ENCODE measurements at regions not wholly inside any gene's neighbourhood (a gene's known extent, or its start where the extent isn't known, plus 50 kb on each side); places are given as distances from the start of the nearest gene placed in this dataset.

GRCh38 chr5:73314395-73315257 lies 134.0 kb downstream of the FOXD1 start:
- no peaks in the 10 kb centered on the region for H3K9me3 Mint-ChIP-seq
- 64% methylated on average over 6 of the region's 8 CpGs for WGBS (ENCODE audit: insufficient coverage)

GRCh38 chr5:73312872-73313510 lies 135.6 kb downstream of the FOXD1 start:
- peaks cover 32% of the 10 kb centered on the region for H3K27me3 ChIP-seq (ENCODE audit: control insufficient read depth, insufficient read depth, low read length)
- WGBS (ENCODE audit: insufficient coverage) = 73% methylated on average over 2 of the region's 3 CpGs
- peaks cover 38 to 65% of the 10 kb centered on the region in 2 donors for H3K27me3 Mint-ChIP-seq (ENCODE audit: low read depth in 2 of 2)

More at GRCh38 chr5:73314395-73315257, 134.0 kb downstream of the FOXD1 start:
- DNase-seq (no peak), ATAC-seq (no peak)
- TF ChIP-seq CTCF (IDR thresholded peaks at IDR 0.05) = no peak
- no peaks in the 10 kb centered on the region for H3K36me3 ChIP-seq (ENCODE audit: control insufficient read depth, insufficient read depth, low read length)
- H3K27me3 ChIP-seq (ENCODE audit: control insufficient read depth, insufficient read depth, low read length) = peaks cover 32% of the 10 kb centered on the region
- no peak overlapping the region for H3K4me3 ChIP-seq (ENCODE audit: low read length)
- intact Hi-C loops (cut with micrococcal nuclease) = no loop called here
- H3K27ac Mint-ChIP-seq = no peak overlapping the region
- H3K27ac ChIP-seq (ENCODE audit: low read length) = no peak overlapping the region
- peaks cover 33 to 76% of the 10 kb centered on the region in 2 donors for H3K27me3 Mint-ChIP-seq (ENCODE audit: low read depth in 2 of 2)
- no peaks in the 10 kb centered on the region for H3K4me1 Mint-ChIP-seq
- no peak overlapping the region for H3K4me3 Mint-ChIP-seq
- no peaks in the 10 kb centered on the region for H3K9me3 ChIP-seq (ENCODE audit: control insufficient read depth, insufficient read depth, low read length)
- peaks cover 14% of the 10 kb centered on the region for H3K36me3 Mint-ChIP-seq
- H3K4me1 ChIP-seq (ENCODE audit: control insufficient read depth, insufficient read depth, low read length) = no peaks in the 10 kb centered on the region

GRCh38 chr5:73312146-73312871 lies 136.3 kb downstream of the FOXD1 start:
- Mint-ChIP-seq H3K4me1 (no peaks in the 10 kb centered on the region), H3K4me3 (no peak overlapping the region), H3K27ac (no peak overlapping the region), H3K36me3 (peaks cover 14% of the 10 kb centered on the region), H3K9me3 (no peaks in the 10 kb centered on the region), H3K27me3 (ENCODE audit: low read depth in 2 of 2) (peaks cover 38 to 69% of the 10 kb centered on the region in 2 donors)
- H3K36me3 ChIP-seq (ENCODE audit: control insufficient read depth, insufficient read depth, low read length) = no peaks in the 10 kb centered on the region
- no peak for TF ChIP-seq CTCF (IDR thresholded peaks at IDR 0.05)
- no peak overlapping the region for H3K27ac ChIP-seq (ENCODE audit: low read length)
- DNase-seq (peak in 1 of 2 donors; percentile 57), ATAC-seq (peak in 1 of 3 donors; percentile 49)
- H3K27me3 ChIP-seq (ENCODE audit: control insufficient read depth, insufficient read depth, low read length) = peaks cover 32% of the 10 kb centered on the region
- no peaks in the 10 kb centered on the region for H3K4me1 ChIP-seq (ENCODE audit: control insufficient read depth, insufficient read depth, low read length)
- intact Hi-C loops (cut with micrococcal nuclease) = no loop called here
- H3K9me3 ChIP-seq (ENCODE audit: control insufficient read depth, insufficient read depth, low read length) = no peaks in the 10 kb centered on the region
- WGBS (ENCODE audit: insufficient coverage) = 3% methylated on average over 9 of the region's 13 CpGs
- no peak overlapping the region for H3K4me3 ChIP-seq (ENCODE audit: low read length)

More at GRCh38 chr5:73312872-73313510, 135.6 kb downstream of the FOXD1 start:
- H3K36me3 ChIP-seq (ENCODE audit: control insufficient read depth, insufficient read depth, low read length) = no peaks in the 10 kb centered on the region
- H3K9me3 Mint-ChIP-seq = no peaks in the 10 kb centered on the region
- no peak overlapping the region for H3K4me3 Mint-ChIP-seq
- intact Hi-C loops (cut with micrococcal nuclease) = no loop called here
- DNase-seq = no peak
- no peak overlapping the region for H3K27ac ChIP-seq (ENCODE audit: low read length)
- no peaks in the 10 kb centered on the region for H3K4me1 Mint-ChIP-seq
- ATAC-seq = no peak
- H3K9me3 ChIP-seq (ENCODE audit: control insufficient read depth, insufficient read depth, low read length) = no peaks in the 10 kb centered on the region
- peaks cover 14% of the 10 kb centered on the region for H3K36me3 Mint-ChIP-seq
- no peaks in the 10 kb centered on the region for H3K4me1 ChIP-seq (ENCODE audit: control insufficient read depth, insufficient read depth, low read length)
- H3K27ac Mint-ChIP-seq = no peak overlapping the region
- no peak for TF ChIP-seq CTCF (IDR thresholded peaks at IDR 0.05)
- no peak overlapping the region for H3K4me3 ChIP-seq (ENCODE audit: low read length)
